SH-SY5Y (cell line): ENCODE measurements at regions not wholly inside any gene's neighbourhood (a gene's known extent, or its start where the extent isn't known, plus 50 kb on each side); places are given as distances from the start of the nearest gene placed in this dataset.

Experiments
- GATA2 ChIP-seq: IDR thresholded peaks from 2 replicates; pipeline ENCODE4 v1.6.1; 2011; ENCODE audit warnings: mild to moderate bottlenecking, low read depth, low read length
- GATA3 ChIP-seq: IDR thresholded peaks from 2 replicates; pipeline ENCODE4 v1.6.1; 2011; ENCODE audit warnings: low read depth, mild to moderate bottlenecking, low read length, moderate library complexity

- TF ChIP-seq GATA2 (no peak), GATA3 (no peak)
These were observed 80.4 kb upstream of the POU3F1 start for GRCh38 chr1:38126970-38127369.
